NCI-H128 (cell line): ENCODE measurements at regions not wholly inside any gene's neighbourhood (a gene's known extent, or its start where the extent isn't known, plus 50 kb on each side); places are given as distances from the start of the nearest gene placed in this dataset.

Source experiments
- DNase-seq: peaks from one replicate; lab custom pipeline; 2025; ENCODE audit not compliant: unreplicated experiment; lab: John Stamatoyannopoulos, UW

DNA sequence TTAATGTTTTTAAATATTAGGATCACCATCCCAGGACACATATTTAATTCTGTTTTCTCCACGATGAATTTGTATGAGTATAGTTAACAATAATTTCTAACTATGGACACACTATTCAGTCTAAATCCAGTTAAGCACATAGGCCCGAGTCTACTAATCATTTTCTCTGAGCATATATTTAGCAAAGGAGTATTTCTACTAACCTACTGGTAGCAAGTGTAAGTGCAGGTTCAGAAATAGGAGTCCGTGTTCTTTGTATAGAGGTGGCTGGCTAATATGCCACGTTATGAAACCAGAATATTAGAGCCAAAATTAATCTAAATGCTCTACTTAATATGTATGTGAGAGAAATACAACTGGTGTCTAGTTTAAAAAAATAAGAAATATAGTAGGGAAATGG lies 416.6 kb upstream of the NXPH2 start:
- DNase-seq, result no peak

DNA sequence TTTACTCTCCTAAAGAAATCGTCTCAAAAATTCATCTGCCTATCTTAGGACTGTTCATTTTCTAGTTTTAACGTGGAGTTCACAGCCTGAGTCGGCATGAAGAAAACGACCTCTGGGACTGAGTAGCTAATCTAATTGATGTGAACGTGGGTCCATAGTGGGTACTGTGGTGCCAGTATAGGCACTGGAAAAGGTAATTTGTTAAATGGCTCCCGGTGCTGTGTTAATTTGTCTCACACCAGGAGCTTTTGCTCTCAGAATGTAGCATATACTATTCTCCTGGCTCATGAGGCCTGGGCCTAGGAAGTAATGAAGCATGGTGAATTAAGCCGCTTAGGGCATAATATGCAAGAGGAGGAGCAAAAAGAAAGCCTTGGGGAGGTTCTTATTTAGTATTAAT lies 414.4 kb upstream of the NXPH2 start:
- DNase-seq, result no peak

DNA sequence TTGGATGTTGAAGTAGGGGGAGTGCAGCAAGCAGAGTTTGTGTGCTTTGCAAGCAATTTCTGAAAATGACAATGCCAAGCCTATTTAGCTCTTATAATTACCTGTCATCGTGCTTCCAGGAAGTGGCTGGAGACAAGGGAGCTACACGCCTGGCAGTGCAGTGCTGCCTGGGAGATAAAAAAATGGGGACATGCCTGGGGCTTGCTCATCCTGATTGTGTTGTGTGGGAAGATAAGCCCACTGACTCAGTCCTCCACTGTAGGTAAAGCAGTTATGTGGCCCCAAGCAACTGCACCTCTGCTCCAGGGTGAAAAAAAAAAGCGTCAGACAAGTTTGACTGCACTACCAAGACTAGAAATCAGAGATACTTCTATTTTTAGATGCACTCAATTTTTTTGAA lies 396.9 kb upstream of the NXPH2 start:
- DNase-seq, result no peak

DNA sequence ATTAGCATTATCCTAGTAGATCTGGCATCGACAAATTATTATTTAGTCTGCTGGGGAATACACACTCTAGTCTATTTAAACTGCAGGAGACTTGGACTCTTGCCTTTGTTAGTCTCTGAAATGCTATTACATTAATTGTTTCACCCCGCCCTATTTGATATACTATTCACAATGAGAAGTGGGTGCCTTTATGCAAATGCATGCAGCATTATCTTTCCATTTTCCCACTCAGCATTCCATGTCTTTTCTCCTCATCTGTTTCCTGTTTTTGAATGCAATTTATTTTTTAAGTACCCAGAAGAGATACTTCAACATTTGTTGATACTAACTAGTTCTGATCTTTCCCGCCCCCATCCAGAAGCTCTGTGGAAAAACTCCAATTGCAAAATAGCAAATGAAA lies 395.3 kb upstream of the NXPH2 start:
- DNase-seq, result no peak

- DNase-seq, result no peak
Observed at GRCh38 chr2:139170406-139170805, 390.2 kb upstream of the NXPH2 start.

GRCh38 chr2:139165601-139166000 lies 385.4 kb upstream of the NXPH2 start:
- no peak for DNase-seq

- no peak for DNase-seq
Observed at GRCh38 chr2:139165041-139165440, 384.9 kb upstream of the NXPH2 start.

DNA sequence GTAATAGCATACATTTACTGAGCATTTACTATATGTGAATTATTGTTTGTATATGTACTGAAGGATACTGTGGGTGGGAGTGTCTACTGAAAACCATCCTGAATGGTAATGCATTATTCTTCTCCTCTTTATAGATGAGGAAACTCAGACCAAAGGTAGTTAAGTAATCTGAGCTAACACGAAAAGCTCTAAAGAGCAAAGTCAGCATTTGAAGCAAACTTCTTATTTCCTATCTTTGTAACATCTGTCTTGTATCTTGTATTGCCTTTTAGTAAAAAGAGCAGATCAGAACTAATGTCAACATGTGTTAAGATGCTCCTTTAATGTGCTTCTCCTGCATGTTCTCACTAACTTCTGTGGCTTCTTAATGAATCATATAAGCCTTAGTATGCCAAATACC lies 382.8 kb upstream of the NXPH2 start:
- DNase-seq, result no peak

GRCh38 chr2:139162456-139162855 lies 382.3 kb upstream of the NXPH2 start:
- no peak for DNase-seq

- DNase-seq, result no peak
Observed at GRCh38 chr2:139160836-139161235, 380.6 kb upstream of the NXPH2 start.

DNA sequence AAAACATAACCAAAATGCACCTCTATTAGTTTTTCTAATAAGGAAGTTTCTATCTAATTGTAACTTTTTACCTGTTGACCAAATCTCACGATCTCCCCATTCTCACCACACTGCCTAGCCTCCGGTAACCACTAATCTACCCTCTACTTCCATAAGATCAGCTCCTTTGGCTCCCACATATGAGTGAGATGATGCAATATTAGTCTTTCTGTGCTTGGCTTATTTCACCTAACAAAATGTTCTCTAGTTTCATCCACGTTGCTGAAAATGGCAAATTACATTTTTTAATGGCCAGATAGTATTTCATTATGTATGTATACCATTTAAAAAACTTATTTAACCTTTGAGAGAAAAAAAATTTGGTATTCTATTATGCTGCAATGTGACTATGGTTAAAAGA lies 379.0 kb upstream of the NXPH2 start:
- no peak for DNase-seq

DNA sequence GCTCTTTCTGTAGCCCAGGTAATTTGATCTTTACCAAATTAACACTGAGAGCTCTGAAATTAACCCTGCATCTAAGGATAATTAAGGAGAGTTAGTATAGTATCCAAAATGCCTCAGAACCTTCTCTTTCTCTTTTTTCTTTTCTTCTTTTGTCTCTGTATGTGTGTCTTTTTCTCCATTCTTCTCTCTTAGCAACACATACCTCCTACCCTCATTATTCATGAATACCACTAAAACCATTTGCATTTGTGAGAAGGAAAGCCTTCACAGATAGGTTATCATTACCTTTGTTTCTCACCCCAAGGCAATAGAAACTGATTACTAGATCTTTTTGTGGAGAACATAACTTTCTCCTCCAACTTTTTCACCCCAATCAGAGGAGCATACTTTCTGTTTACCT lies 376.5 kb upstream of the NXPH2 start:
- no peak for DNase-seq

GRCh38 chr2:139155991-139156390 lies 375.8 kb upstream of the NXPH2 start:
- DNase-seq, result no peak

- DNase-seq, result no peak
Observed at GRCh38 chr2:139142252-139142880, 362.2 kb upstream of the NXPH2 start.

DNA sequence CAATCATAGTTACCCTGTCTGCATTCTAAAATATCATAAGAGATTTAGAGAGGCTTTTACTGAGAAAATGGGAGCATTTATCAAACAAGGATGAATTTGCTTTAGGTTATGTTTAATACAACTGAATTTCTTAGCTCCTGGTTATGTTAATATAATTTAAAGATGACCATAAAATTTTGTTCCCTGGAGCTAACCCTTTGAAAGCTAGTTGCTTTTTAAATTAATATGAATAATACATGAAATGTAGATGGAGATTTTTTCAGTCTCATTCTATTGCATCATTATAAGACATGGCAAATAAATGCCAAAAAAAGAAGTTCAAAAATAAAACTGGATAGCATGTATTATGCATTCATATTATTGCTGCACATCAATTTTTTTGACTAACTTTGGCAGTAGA lies 344.1 kb upstream of the NXPH2 start:
- DNase-seq, result no peak

DNA sequence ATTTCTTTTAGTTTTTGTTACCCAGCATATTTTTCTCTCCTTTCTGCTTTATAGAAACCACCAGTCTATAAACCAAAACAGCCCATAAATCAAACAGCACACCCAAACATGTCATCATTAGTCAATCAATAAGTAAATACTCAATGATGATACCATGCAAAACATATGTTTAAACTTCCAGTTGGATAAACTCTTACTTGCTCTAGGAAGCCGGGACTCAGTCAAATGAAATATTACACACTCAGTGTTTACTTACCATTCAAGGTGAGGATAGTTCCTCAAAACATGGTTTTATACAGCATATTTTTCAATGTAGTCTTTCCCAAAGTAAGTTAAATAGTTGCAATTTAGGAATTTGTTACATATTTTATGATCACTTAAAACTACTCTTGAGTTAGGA lies 343.6 kb upstream of the NXPH2 start:
- DNase-seq, result no peak

GRCh38 chr2:139122711-139123158 lies 342.5 kb upstream of the NXPH2 start:
- no peak for DNase-seq

GRCh38 chr2:139099721-139100120 lies 319.5 kb upstream of the NXPH2 start:
- no peak for DNase-seq

- DNase-seq, result no peak
Observed at GRCh38 chr2:139098961-139099360, 318.8 kb upstream of the NXPH2 start.

DNA sequence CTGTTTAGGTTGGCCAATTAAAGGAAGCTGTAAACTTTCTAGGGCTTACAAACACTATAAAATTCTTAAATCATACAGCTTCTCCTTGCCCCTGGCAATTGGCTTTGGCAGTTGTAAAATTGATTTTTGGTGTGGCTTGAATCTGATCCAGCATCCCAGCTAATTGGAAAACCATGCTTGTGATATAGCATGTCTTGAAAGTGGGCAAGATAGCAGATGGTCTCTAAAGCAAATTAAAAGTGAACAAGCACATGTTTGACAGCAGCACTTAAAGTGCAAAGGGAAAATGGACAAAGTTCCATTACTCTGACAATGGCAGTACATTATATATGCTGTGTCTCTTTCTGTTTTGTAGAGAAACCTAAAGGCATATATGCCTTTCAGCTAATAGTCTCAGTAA lies 302.9 kb upstream of the NXPH2 start:
- DNase-seq, result no peak

DNA sequence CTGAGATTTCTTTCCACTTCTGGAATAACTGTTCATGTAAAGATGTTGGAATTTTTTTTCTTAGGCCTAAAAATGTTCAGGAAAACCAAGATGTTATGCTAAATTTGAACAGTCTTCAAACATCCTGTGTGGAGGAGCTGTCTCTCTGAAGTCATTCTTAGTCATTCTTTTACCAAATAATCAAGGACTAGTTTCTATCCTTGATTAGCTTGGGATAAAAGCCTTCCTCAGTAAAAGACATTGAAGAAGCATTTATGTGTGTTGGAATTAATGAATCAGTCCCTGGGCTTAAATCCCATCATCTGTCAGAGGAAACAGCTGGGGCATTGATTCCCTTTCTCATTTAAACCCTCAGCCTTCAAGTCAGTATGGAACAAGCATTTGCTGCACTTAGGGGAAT lies 300.1 kb upstream of the NXPH2 start:
- DNase-seq, result no peak

- no peak for DNase-seq
Observed at GRCh38 chr2:139079311-139079710, 299.1 kb upstream of the NXPH2 start.

DNA sequence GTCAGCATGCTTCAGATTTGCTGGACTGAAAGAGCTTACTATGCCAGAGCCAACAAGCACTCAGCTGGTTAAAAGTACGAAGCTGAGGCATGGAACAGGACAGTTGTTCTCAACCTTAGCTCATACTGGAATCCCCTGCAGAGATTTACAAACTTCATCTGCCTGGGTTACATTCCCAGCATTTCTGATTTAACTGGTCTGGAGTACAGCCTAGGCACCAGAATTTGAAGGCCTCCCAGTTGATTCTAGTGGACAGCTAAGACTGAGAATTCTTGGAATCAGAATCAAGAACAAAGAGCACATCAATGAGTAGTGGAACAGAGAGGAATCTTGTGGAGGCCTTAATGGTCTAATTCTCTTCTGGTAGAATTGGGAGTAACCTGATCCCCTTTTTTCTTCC lies 298.2 kb upstream of the NXPH2 start:
- no peak for DNase-seq
